ENCODE measurements at regions not wholly inside any gene's neighbourhood (a gene's known extent, or its start where the extent isn't known, plus 50 kb on each side); places are given as distances from the start of the nearest gene placed in this dataset.

GRCh38 chr5:5666076-5666365, 243.5 kb downstream of the ICE1 start:
- Mint-ChIP-seq H3K9me3 (ENCODE audit: unreplicated experiment) (peaks cover 2% of the 10 kb centered on the region), H3K27me3 (ENCODE audit: low read depth, unreplicated experiment) (peaks cover 4% of the 10 kb centered on the region), H3K27ac (ENCODE audit: unreplicated experiment) (no peak overlapping the region), H3K36me3 (ENCODE audit: low read depth, unreplicated experiment) (no peaks in the 10 kb centered on the region), H3K4me1 (ENCODE audit: low read depth, unreplicated experiment) (peaks cover 3% of the 10 kb centered on the region), H3K4me3 (ENCODE audit: unreplicated experiment) (no peak overlapping the region)
- H3K9ac ChIP-seq (ENCODE audit: low read length): no peak overlapping the region
- no peak for FAIRE-seq
- H4K20me1 ChIP-seq (ENCODE audit: insufficient read depth, low read length): no peaks in the 10 kb centered on the region
- peak overlapping the region; percentile 45 for H3K4me2 ChIP-seq (ENCODE audit: low read length)
- no peak for TF ChIP-seq CTCF (IDR thresholded peaks at IDR 0.05; ENCODE audit: insufficient read depth, low read depth, low read length)
- no peak overlapping the region for H2AFZ ChIP-seq (ENCODE audit: low read depth, low read length)
- DNase-seq (ENCODE audit: low read depth): no peak
- H3K27ac ChIP-seq (ENCODE audit: low read depth, low read length): no peak overlapping the region
- H3K79me2 ChIP-seq (ENCODE audit: insufficient read depth, low read length): no peaks in the 10 kb centered on the region
- H3K27me3 ChIP-seq (ENCODE audit: insufficient read depth, low read length): no peaks in the 10 kb centered on the region
- no peak overlapping the region for H3K4me3 ChIP-seq (ENCODE audit: insufficient read depth, low read depth, low read length)
- peaks cover 4% of the 10 kb centered on the region for H3K4me1 ChIP-seq (ENCODE audit: insufficient read depth, low read length)
- H3K36me3 ChIP-seq (ENCODE audit: insufficient read depth, low read length): no peaks in the 10 kb centered on the region
- H3K9me3 ChIP-seq (ENCODE audit: insufficient read depth, low read depth, low read length): no peaks in the 10 kb centered on the region

- H4K20me1 ChIP-seq (ENCODE audit: insufficient read depth, low read length): no peaks in the 10 kb centered on the region
- no peak overlapping the region for H2AFZ ChIP-seq (ENCODE audit: low read depth, low read length)
- Mint-ChIP-seq H3K27ac (ENCODE audit: unreplicated experiment) (no peak overlapping the region), H3K4me1 (ENCODE audit: low read depth, unreplicated experiment) (peaks cover 3% of the 10 kb centered on the region), H3K9me3 (ENCODE audit: unreplicated experiment) (peaks cover 2% of the 10 kb centered on the region), H3K4me3 (ENCODE audit: unreplicated experiment) (no peak overlapping the region), H3K27me3 (ENCODE audit: low read depth, unreplicated experiment) (peaks cover 4% of the 10 kb centered on the region), H3K36me3 (ENCODE audit: low read depth, unreplicated experiment) (no peaks in the 10 kb centered on the region)
- no peak for FAIRE-seq
- no peaks in the 10 kb centered on the region for H3K79me2 ChIP-seq (ENCODE audit: insufficient read depth, low read length)
- H3K4me3 ChIP-seq (ENCODE audit: insufficient read depth, low read depth, low read length): no peak overlapping the region
- peak; percentile 12 for DNase-seq (ENCODE audit: low read depth)
- no peaks in the 10 kb centered on the region for H3K27me3 ChIP-seq (ENCODE audit: insufficient read depth, low read length)
- peak overlapping the region; percentile 45 for H3K4me2 ChIP-seq (ENCODE audit: low read length)
- no peak overlapping the region for H3K9ac ChIP-seq (ENCODE audit: low read length)
- TF ChIP-seq CTCF (IDR thresholded peaks at IDR 0.05; ENCODE audit: insufficient read depth, low read depth, low read length) (no peak), EZH2 (IDR thresholded peaks at IDR 0.05; ENCODE audit: insufficient read depth, low read length) (no peak)
- no peaks in the 10 kb centered on the region for H3K36me3 ChIP-seq (ENCODE audit: insufficient read depth, low read length)
- no peaks in the 10 kb centered on the region for H3K9me3 ChIP-seq (ENCODE audit: insufficient read depth, low read depth, low read length)
- H3K4me1 ChIP-seq (ENCODE audit: insufficient read depth, low read length): peaks cover 4% of the 10 kb centered on the region
- no peak overlapping the region for H3K27ac ChIP-seq (ENCODE audit: low read depth, low read length)
Measured at GRCh38 chr5:5665225-5666075, 243.0 kb downstream of the ICE1 start.

- H3K36me3 ChIP-seq (ENCODE audit: insufficient read depth, low read length): no peaks in the 10 kb centered on the region
- Mint-ChIP-seq H3K9me3 (ENCODE audit: unreplicated experiment) (no peaks in the 10 kb centered on the region), H3K36me3 (ENCODE audit: low read depth, unreplicated experiment) (no peaks in the 10 kb centered on the region), H3K27me3 (ENCODE audit: low read depth, unreplicated experiment) (peaks cover 6% of the 10 kb centered on the region), H3K4me3 (ENCODE audit: unreplicated experiment) (no peak overlapping the region), H3K27ac (ENCODE audit: unreplicated experiment) (no peak overlapping the region), H3K4me1 (ENCODE audit: low read depth, unreplicated experiment) (peaks cover 10% of the 10 kb centered on the region)
- no peak overlapping the region for H3K4me2 ChIP-seq (ENCODE audit: low read length)
- no peaks in the 10 kb centered on the region for H3K9me3 ChIP-seq (ENCODE audit: insufficient read depth, low read depth, low read length)
- H3K27ac ChIP-seq (ENCODE audit: low read depth, low read length): no peak overlapping the region
- DNase-seq (ENCODE audit: low read depth) (no peak), FAIRE-seq (no peak)
- H3K4me1 ChIP-seq (ENCODE audit: insufficient read depth, low read length): peaks cover 3% of the 10 kb centered on the region
- TF ChIP-seq CTCF (IDR thresholded peaks at IDR 0.05; ENCODE audit: insufficient read depth, low read depth, low read length) (no peak), EZH2 (IDR thresholded peaks at IDR 0.05; ENCODE audit: insufficient read depth, low read length) (no peak)
- H3K9ac ChIP-seq (ENCODE audit: low read length): no peak overlapping the region
- H3K79me2 ChIP-seq (ENCODE audit: insufficient read depth, low read length): no peaks in the 10 kb centered on the region
- H2AFZ ChIP-seq (ENCODE audit: low read depth, low read length): no peak overlapping the region
- no peaks in the 10 kb centered on the region for H3K27me3 ChIP-seq (ENCODE audit: insufficient read depth, low read length)
- H3K4me3 ChIP-seq (ENCODE audit: insufficient read depth, low read depth, low read length): no peak overlapping the region
- no peaks in the 10 kb centered on the region for H4K20me1 ChIP-seq (ENCODE audit: insufficient read depth, low read length)
Measured at GRCh38 chr5:5658889-5659465, 236.5 kb downstream of the ICE1 start.
